Nephron (organoid): ENCODE measurements at regions not wholly inside any gene's neighbourhood (a gene's known extent, or its start where the extent isn't known, plus 50 kb on each side); places are given as distances from the start of the nearest gene placed in this dataset.

Source experiments
- H3K27ac Mint-ChIP-seq, 3 experiments: 2 replicates each; pipeline ENCODE4 v1.8.0; 2020; ENCODE audit warnings: mixed read lengths in 3 of 3, mild to moderate bottlenecking in 2 of 3, moderate library complexity in 1 of 3
- H3K27me3 Mint-ChIP-seq: 2 replicates; pipeline ENCODE4 v1.8.0; 2021; ENCODE audit warnings: low read depth, mild to moderate bottlenecking, moderate library complexity, mixed read lengths
- H3K36me3 Mint-ChIP-seq: 2 replicates; pipeline ENCODE4 v1.8.0; 2020; ENCODE audit warnings: low read depth, mixed read lengths
- H3K4me1 Mint-ChIP-seq: 2 replicates; pipeline ENCODE4 v1.8.0; 2020; ENCODE audit warnings: mixed read lengths
- H3K4me3 Mint-ChIP-seq, 3 experiments: 2 replicates each; pipeline ENCODE4 v1.8.0; 2020; ENCODE audit warnings: mild to moderate bottlenecking in 3 of 3, mixed read lengths in 3 of 3, moderate library complexity in 2 of 3
- H3K9me3 Mint-ChIP-seq: 2 replicates; pipeline ENCODE4 v1.8.0; 2020; ENCODE audit warnings: mixed read lengths
- TF ChIP-seq, protein P1 (sequence below), 3 experiments: fragments of 200-600 bp; sonication (generic); IDR thresholded peaks; one replicate each; pipeline ENCODE4 v1.5.0; 2021; ENCODE audit warnings: antibody characterized with exemption in 3 of 3; ENCODE audit not compliant: unreplicated experiment in 3 of 3

DNA sequence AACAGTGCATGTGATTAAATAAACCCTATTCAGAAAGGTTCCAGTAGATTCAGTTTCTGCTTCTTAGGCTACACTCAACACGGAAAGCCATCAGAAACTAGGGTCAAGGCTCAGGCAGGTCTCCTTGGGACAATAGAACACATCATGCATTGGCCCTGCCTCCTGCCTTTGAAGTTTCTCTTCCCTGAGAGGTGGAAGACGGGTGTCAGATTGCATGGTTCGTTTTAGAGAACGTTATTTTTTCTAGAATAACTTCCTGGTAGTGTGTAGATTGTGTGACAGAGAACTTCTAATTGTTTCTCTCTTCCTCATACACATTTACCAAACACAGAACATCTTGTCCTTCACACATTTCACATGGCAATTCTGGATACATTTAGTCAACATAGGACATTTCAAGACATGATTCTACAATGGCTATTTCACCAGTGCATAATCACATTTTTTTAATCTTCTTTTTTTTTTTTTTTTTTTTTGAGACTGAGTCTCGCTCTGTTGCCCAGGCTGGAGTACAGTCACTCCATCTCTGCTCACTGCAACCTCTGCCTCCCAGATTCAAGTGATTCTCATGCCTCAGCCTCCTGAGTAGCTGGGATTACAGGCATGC lies 106.6 kb upstream of the AMN1 start:
- TF ChIP-seq, protein P1, sequence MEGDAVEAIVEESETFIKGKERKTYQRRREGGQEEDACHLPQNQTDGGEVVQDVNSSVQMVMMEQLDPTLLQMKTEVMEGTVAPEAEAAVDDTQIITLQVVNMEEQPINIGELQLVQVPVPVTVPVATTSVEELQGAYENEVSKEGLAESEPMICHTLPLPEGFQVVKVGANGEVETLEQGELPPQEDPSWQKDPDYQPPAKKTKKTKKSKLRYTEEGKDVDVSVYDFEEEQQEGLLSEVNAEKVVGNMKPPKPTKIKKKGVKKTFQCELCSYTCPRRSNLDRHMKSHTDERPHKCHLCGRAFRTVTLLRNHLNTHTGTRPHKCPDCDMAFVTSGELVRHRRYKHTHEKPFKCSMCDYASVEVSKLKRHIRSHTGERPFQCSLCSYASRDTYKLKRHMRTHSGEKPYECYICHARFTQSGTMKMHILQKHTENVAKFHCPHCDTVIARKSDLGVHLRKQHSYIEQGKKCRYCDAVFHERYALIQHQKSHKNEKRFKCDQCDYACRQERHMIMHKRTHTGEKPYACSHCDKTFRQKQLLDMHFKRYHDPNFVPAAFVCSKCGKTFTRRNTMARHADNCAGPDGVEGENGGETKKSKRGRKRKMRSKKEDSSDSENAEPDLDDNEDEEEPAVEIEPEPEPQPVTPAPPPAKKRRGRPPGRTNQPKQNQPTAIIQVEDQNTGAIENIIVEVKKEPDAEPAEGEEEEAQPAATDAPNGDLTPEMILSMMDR (IDR thresholded peaks at IDR 0.05; ENCODE audit: unreplicated experiment in 3 of 3) = no peak
- Mint-ChIP-seq H3K27me3 (no peaks in the 10 kb centered on the region), H3K9me3 (peaks cover 36% of the 10 kb centered on the region), H3K4me1 (no peaks in the 10 kb centered on the region), H3K27ac (no peak overlapping the region), H3K36me3 (no peaks in the 10 kb centered on the region), H3K4me3 (no peak overlapping the region)

DNA sequence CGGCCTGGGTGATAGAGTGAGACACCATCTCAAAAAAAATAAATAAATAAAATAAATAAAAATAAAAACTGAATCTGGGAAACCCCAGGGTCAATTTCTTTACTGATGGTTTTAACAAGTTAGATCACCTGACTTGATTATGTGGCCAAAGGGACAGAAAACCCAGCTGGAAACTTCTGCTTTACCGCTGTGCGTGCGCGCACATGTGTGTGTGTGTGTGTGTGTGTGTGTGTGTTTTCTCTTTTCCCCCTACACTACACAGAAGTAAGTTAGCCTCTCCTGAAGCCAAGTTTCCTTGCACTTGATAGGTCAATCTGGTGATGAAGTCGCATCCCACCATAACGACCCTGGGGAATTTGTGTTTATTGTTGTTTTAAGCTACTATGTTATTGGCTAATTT lies 105.3 kb upstream of the AMN1 start:
- H3K36me3 Mint-ChIP-seq = no peaks in the 10 kb centered on the region
- H3K4me3 Mint-ChIP-seq = no peak overlapping the region
- H3K27me3 Mint-ChIP-seq = no peaks in the 10 kb centered on the region
- no peaks in the 10 kb centered on the region for H3K4me1 Mint-ChIP-seq
- H3K9me3 Mint-ChIP-seq = peaks cover 44% of the 10 kb centered on the region
- TF ChIP-seq, protein P1 (IDR thresholded peaks at IDR 0.05; ENCODE audit: unreplicated experiment in 3 of 3) = no peak
- no peak overlapping the region for H3K27ac Mint-ChIP-seq

- H3K9me3 Mint-ChIP-seq = peaks cover 42% of the 10 kb centered on the region
- H3K36me3 Mint-ChIP-seq = peaks cover under 1% of the 10 kb centered on the region
- H3K4me1 Mint-ChIP-seq = no peaks in the 10 kb centered on the region
- TF ChIP-seq, protein P1 (IDR thresholded peaks at IDR 0.05; ENCODE audit: unreplicated experiment in 3 of 3) = no peak
- no peaks in the 10 kb centered on the region for H3K27me3 Mint-ChIP-seq
- no peak overlapping the region for H3K27ac Mint-ChIP-seq
- no peak overlapping the region for H3K4me3 Mint-ChIP-seq
Measured at GRCh38 chr12:31832740-31833729, 104.2 kb upstream of the AMN1 start.

DNA sequence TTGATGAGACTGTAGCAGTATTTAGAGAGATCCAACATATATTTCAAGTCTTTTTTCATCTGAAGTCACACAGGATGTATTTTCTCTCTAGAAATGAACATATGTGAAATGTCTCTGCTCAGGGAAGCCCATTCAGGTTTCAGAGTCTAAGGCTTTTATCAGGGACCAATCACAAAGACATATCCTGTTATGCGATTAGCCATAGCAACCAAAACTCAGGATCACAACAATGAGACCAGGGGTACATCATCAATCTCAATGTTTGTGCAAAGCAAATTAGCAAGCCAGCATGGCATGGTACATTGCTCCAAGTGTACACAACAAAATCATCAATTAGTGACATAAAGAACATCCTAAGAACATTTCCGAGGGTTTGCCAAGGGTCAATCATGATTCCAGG lies 99.2 kb upstream of the AMN1 start:
- no peak overlapping the region for H3K4me3 Mint-ChIP-seq
- H3K36me3 Mint-ChIP-seq = peaks cover 8% of the 10 kb centered on the region
- no peak overlapping the region for H3K27ac Mint-ChIP-seq
- no peaks in the 10 kb centered on the region for H3K27me3 Mint-ChIP-seq
- TF ChIP-seq, protein P1 (IDR thresholded peaks at IDR 0.05; ENCODE audit: unreplicated experiment in 3 of 3) = no peak
- no peaks in the 10 kb centered on the region for H3K4me1 Mint-ChIP-seq
- peaks cover 53% of the 10 kb centered on the region for H3K9me3 Mint-ChIP-seq

GRCh38 chr12:31822761-31823160 lies 93.9 kb upstream of the AMN1 start:
- TF ChIP-seq, protein P1 (IDR thresholded peaks at IDR 0.05; ENCODE audit: unreplicated experiment in 3 of 3) = no peak
- Mint-ChIP-seq H3K9me3 (peaks cover 20% of the 10 kb centered on the region), H3K27ac (no peak overlapping the region), H3K4me3 (no peak overlapping the region), H3K36me3 (peaks cover 5% of the 10 kb centered on the region), H3K4me1 (no peaks in the 10 kb centered on the region), H3K27me3 (no peaks in the 10 kb centered on the region)
